Astrocyte (in vitro differentiated cells and primary cell): ENCODE measurements at regions not wholly inside any gene's neighbourhood (a gene's known extent, or its start where the extent isn't known, plus 50 kb on each side); places are given as distances from the start of the nearest gene placed in this dataset.

ENCODE experiments used
- DNase-seq: peaks from one replicate; pipeline ENCODE4 v3.0.0-alpha.2; 2010; ENCODE audit warnings: low read depth
- FAIRE-seq: peaks from 2 replicates; lab custom pipeline; 2011; peaks lifted over from hg19 to GRCh38; lab: Jason Lieb, UNC
- H2AFZ ChIP-seq: 2 replicates; pipeline ENCODE4 v1.6.0; 2012; ENCODE audit warnings: low read depth, low read length, inconsistent platforms
- H3K27ac ChIP-seq: 2 replicates; pipeline ENCODE4 v1.5.1; 2011; ENCODE audit warnings: low read depth, low read length, inconsistent platforms
- H3K27me3 ChIP-seq: 2 replicates; pipeline ENCODE4 v1.6.0; 2011; ENCODE audit warnings: low read length, inconsistent platforms; ENCODE audit not compliant: insufficient read depth
- H3K36me3 ChIP-seq: 2 replicates; pipeline ENCODE4 v1.5.1; 2011; ENCODE audit warnings: low read length, inconsistent platforms; ENCODE audit not compliant: insufficient read depth
- H3K4me1 ChIP-seq: 2 replicates; pipeline ENCODE4 v1.5.1; 2011; ENCODE audit warnings: low read length, inconsistent platforms; ENCODE audit not compliant: insufficient read depth
- H3K4me2 ChIP-seq: 2 replicates; pipeline ENCODE4 v1.6.0; 2012; ENCODE audit warnings: low read length, inconsistent platforms
- H3K4me3 ChIP-seq: 2 replicates; pipeline ENCODE4 v1.5.1; 2011; ENCODE audit warnings: low read depth, mild to moderate bottlenecking, low read length, inconsistent platforms; ENCODE audit not compliant: insufficient read depth
- H3K79me2 ChIP-seq: 2 replicates; pipeline ENCODE4 v1.6.0; 2012; ENCODE audit warnings: mild to moderate bottlenecking, low read length, inconsistent platforms; ENCODE audit not compliant: insufficient read depth
- H3K9ac ChIP-seq: 2 replicates; pipeline ENCODE4 v1.6.0; 2012; ENCODE audit warnings: mild to moderate bottlenecking, low read length, inconsistent platforms
- H3K9me3 ChIP-seq: 2 replicates; pipeline ENCODE4 v1.5.1; 2012; ENCODE audit warnings: low read depth, mild to moderate bottlenecking, low read length, inconsistent platforms; ENCODE audit not compliant: insufficient read depth
- H4K20me1 ChIP-seq: 2 replicates; pipeline ENCODE4 v1.6.0; 2012; ENCODE audit warnings: low read length, inconsistent platforms; ENCODE audit not compliant: insufficient read depth
- H3K27ac Mint-ChIP-seq: one replicate; pipeline ENCODE4 v1.8.0; 2021; ENCODE audit warnings: mild to moderate bottlenecking, mixed read lengths; ENCODE audit not compliant: unreplicated experiment
- H3K27me3 Mint-ChIP-seq: one replicate; pipeline ENCODE4 v1.8.0; 2021; ENCODE audit warnings: low read depth, mixed read lengths; ENCODE audit not compliant: unreplicated experiment
- H3K36me3 Mint-ChIP-seq: one replicate; pipeline ENCODE4 v1.8.0; 2021; ENCODE audit warnings: low read depth, mixed read lengths; ENCODE audit not compliant: unreplicated experiment
- H3K4me1 Mint-ChIP-seq: one replicate; pipeline ENCODE4 v1.8.0; 2021; ENCODE audit warnings: low read depth, mixed read lengths; ENCODE audit not compliant: unreplicated experiment
- H3K4me3 Mint-ChIP-seq: one replicate; pipeline ENCODE4 v1.8.0; 2021; ENCODE audit warnings: mild to moderate bottlenecking, moderate library complexity, mixed read lengths; ENCODE audit not compliant: unreplicated experiment
- H3K9me3 Mint-ChIP-seq: one replicate; pipeline ENCODE4 v1.8.0; 2021; ENCODE audit warnings: mild to moderate bottlenecking, mixed read lengths; ENCODE audit not compliant: unreplicated experiment
- CTCF ChIP-seq: IDR thresholded peaks from 2 replicates; pipeline ENCODE4 v1.5.1; 2011; ENCODE audit warnings: low read depth, mild to moderate bottlenecking, inconsistent platforms, low read length, moderate library complexity; ENCODE audit not compliant: insufficient read depth
- EZH2 ChIP-seq: IDR thresholded peaks from 2 replicates; pipeline ENCODE4 v1.6.1; 2012; ENCODE audit warnings: mild to moderate bottlenecking, low read length, inconsistent platforms; ENCODE audit not compliant: insufficient read depth

- H3K4me3 Mint-ChIP-seq, result no peak overlapping the region
- Histone ChIP-seq H4K20me1 (no peaks in the 10 kb centered on the region), H3K27me3 (no peaks in the 10 kb centered on the region), H3K9me3 (no peaks in the 10 kb centered on the region), H3K27ac (no peak overlapping the region), H3K4me2 (no peak overlapping the region), H3K36me3 (no peaks in the 10 kb centered on the region), H3K9ac (no peak overlapping the region), H2AFZ (no peak overlapping the region), H3K4me1 (no peaks in the 10 kb centered on the region), H3K4me3 (no peak overlapping the region), H3K79me2 (no peaks in the 10 kb centered on the region)
- H3K27ac Mint-ChIP-seq, result no peak overlapping the region
- DNase-seq, result no peak
- TF ChIP-seq CTCF (no peak), EZH2 (no peak)
- H3K4me1 Mint-ChIP-seq, result no peaks in the 10 kb centered on the region
- H3K36me3 Mint-ChIP-seq, result no peaks in the 10 kb centered on the region
- FAIRE-seq, result no peak
- no peaks in the 10 kb centered on the region for H3K9me3 Mint-ChIP-seq
- H3K27me3 Mint-ChIP-seq, result peaks cover 3% of the 10 kb centered on the region
Observed at GRCh38 chr1:233485385-233485784, 128.5 kb upstream of the KCNK1 start.

DNA sequence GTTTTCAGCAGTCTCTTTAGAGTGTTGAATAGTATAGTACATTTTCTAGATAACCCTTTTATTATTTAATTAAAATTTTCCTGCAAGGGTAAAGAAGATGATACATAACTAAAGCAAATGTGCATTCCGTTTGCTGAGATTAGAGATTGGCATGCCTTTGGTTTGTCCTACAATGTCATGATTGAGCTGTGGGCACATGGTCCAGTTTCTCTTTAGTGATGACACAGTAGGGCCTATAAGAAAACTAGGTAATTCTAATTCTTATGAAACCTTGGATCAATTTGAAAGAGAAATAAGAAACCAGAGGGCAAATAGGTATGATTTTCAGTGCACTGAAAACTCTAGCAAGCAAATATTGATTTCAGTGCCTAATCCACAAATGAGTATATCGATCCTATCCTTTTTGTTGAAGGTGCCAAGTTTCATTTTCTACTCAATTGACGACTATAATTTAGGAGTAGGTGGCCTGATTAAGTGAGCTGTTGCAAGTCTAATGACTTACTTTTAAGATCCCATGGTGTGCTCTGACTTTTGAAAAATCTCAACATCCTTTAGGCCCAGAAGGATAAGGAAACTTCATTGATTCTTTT, 128.0 kb upstream of the KCNK1 start:
- no peaks in the 10 kb centered on the region for H3K36me3 Mint-ChIP-seq
- no peaks in the 10 kb centered on the region for H3K79me2 ChIP-seq
- no peak overlapping the region for H3K27ac ChIP-seq
- no peak overlapping the region for H3K4me3 Mint-ChIP-seq
- no peaks in the 10 kb centered on the region for H3K4me1 ChIP-seq
- H3K27ac Mint-ChIP-seq, result no peak overlapping the region
- FAIRE-seq (no peak), DNase-seq (no peak)
- no peak overlapping the region for H2AFZ ChIP-seq
- H4K20me1 ChIP-seq, result no peaks in the 10 kb centered on the region
- no peaks in the 10 kb centered on the region for H3K4me1 Mint-ChIP-seq
- H3K4me3 ChIP-seq, result no peak overlapping the region
- H3K27me3 ChIP-seq, result no peaks in the 10 kb centered on the region
- H3K9ac ChIP-seq, result no peak overlapping the region
- H3K9me3 Mint-ChIP-seq, result no peaks in the 10 kb centered on the region
- H3K4me2 ChIP-seq, result no peak overlapping the region
- H3K9me3 ChIP-seq, result no peaks in the 10 kb centered on the region
- H3K36me3 ChIP-seq, result no peaks in the 10 kb centered on the region
- peaks cover 3% of the 10 kb centered on the region for H3K27me3 Mint-ChIP-seq
- TF ChIP-seq EZH2 (no peak), CTCF (no peak)

- Mint-ChIP-seq H3K9me3 (no peaks in the 10 kb centered on the region), H3K36me3 (no peaks in the 10 kb centered on the region), H3K4me3 (no peak overlapping the region), H3K27me3 (peaks cover 3% of the 10 kb centered on the region), H3K4me1 (no peaks in the 10 kb centered on the region), H3K27ac (no peak overlapping the region)
- no peaks in the 10 kb centered on the region for H3K4me1 ChIP-seq
- no peak overlapping the region for H3K4me3 ChIP-seq
- no peaks in the 10 kb centered on the region for H3K9me3 ChIP-seq
- no peak for DNase-seq
- TF ChIP-seq CTCF, result no peak
- no peak for TF ChIP-seq EZH2
- H3K4me2 ChIP-seq, result no peak overlapping the region
- no peak for FAIRE-seq
- no peak overlapping the region for H3K9ac ChIP-seq
- H3K36me3 ChIP-seq, result no peaks in the 10 kb centered on the region
- H3K79me2 ChIP-seq, result no peaks in the 10 kb centered on the region
- no peaks in the 10 kb centered on the region for H4K20me1 ChIP-seq
- no peak overlapping the region for H3K27ac ChIP-seq
- no peaks in the 10 kb centered on the region for H3K27me3 ChIP-seq
- no peak overlapping the region for H2AFZ ChIP-seq
Observed at GRCh38 chr1:233487408-233487807, 126.5 kb upstream of the KCNK1 start.
